HepG2 (cell line): ENCODE measurements at regions not wholly inside any gene's neighbourhood (a gene's known extent, or its start where the extent isn't known, plus 50 kb on each side); places are given as distances from the start of the nearest gene placed in this dataset.

ENCODE experiments used
- ATAC-seq: fragments of 200-7000 bp; cut with Tn5 transposase; 3 replicates; pipeline ENCODE4 v1.9.1; 2020; ENCODE audit warnings: mild to moderate bottlenecking, moderate library complexity
- BruUV-seq: library from RNA; stranded (reverse); fragments of 400-500 nt; replicated peaks from 2 replicates; lab custom pipeline; 2021; lab: Mats Ljungman, UMichigan
- CTCF ChIA-PET: fragments of 300-600 bp; formaldehyde crosslinking; extraction: SDS; loops from one replicate; lab custom pipeline; 2021; ENCODE audit warnings: low total read pairs, inconsistent platforms, low intra/inter-chr PET ratio; lab: Yijun Ruan, JAX
- POLR2A ChIA-PET: fragments of 350-600 bp; sonication (Branson Sonifier 250); formaldehyde crosslinking; loops from one replicate; lab custom pipeline; 2020; ENCODE audit warnings: antibody characterized with exemption, inconsistent platforms; lab: Yijun Ruan, JAX
- DNase-seq: peaks from one replicate; pipeline ENCODE4 v3.0.0-alpha.2; 2015; ENCODE audit warnings: low spot score
- FAIRE-seq: peaks from 3 replicates; lab custom pipeline; 2011; peaks lifted over from hg19 to GRCh38; lab: Jason Lieb, UNC
- H2AFZ ChIP-seq: one replicate; pipeline ENCODE4 v1.6.1; 2011; ENCODE audit warnings: low read length, inconsistent platforms
- H3K27ac ChIP-seq: fragments of 300-600 bp; 3 replicates; pipeline ENCODE4 v1.8.0; 2011; ENCODE audit warnings: mixed run types, mild to moderate bottlenecking, mixed read lengths, low read length, inconsistent platforms; ENCODE audit not compliant: insufficient read depth; ENCODE audit errors: extremely low read length
- H3K27me3 ChIP-seq, 2 experiments: fragments of 200-600 bp in 1 of 2; 2 replicates in 1 of 2; 3 replicates in 1 of 2; pipeline versions ENCODE4 v1.6.0 to v1.8.0; 2011; ENCODE audit warnings: low read length in 2 of 2, mild to moderate bottlenecking in 2 of 2, moderate library complexity in 2 of 2, inconsistent platforms in 1 of 2; ENCODE audit not compliant: insufficient read depth in 2 of 2, control insufficient read depth in 1 of 2
- H3K36me3 ChIP-seq, 2 experiments: fragments of 200-600 bp in 1 of 2; replicated peaks in 1 of 2; 2 replicates in 1 of 2; 3 replicates in 1 of 2; pipeline versions ENCODE4 v1.5.1 to v1.8.0; 2011; ENCODE audit warnings: low read length in 2 of 2, inconsistent platforms in 1 of 2; ENCODE audit not compliant: insufficient read depth in 2 of 2, control insufficient read depth in 1 of 2
- H3K4me1 ChIP-seq: 2 replicates; pipeline ENCODE4 v1.5.1; 2012; ENCODE audit warnings: low read length, inconsistent platforms; ENCODE audit not compliant: insufficient read depth
- H3K4me2 ChIP-seq: 2 replicates; pipeline ENCODE4 v1.6.0; 2011; ENCODE audit warnings: low read depth, low read length, inconsistent platforms
- H3K4me3 ChIP-seq, 3 experiments: fragments of 200-600 bp in 1 of 3; sonication (generic), shearing (Covaris generic) in 1 of 3; replicated peaks in 1 of 3; 2 replicates each; pipeline ENCODE4 v1.5.1; 2011 to 2016; ENCODE audit warnings: low read length in 3 of 3, inconsistent platforms in 2 of 3, low read depth in 2 of 3, mild to moderate bottlenecking in 2 of 3, control low read depth in 1 of 3, mixed read lengths in 1 of 3; ENCODE audit not compliant: insufficient read depth in 1 of 3
- H3K79me2 ChIP-seq: one replicate; pipeline ENCODE4 v1.6.1; 2011; ENCODE audit warnings: low read length, inconsistent platforms; ENCODE audit not compliant: insufficient read depth
- H3K9ac ChIP-seq: 2 replicates; pipeline ENCODE4 v1.6.0; 2011; ENCODE audit warnings: mild to moderate bottlenecking, low read depth, low read length, inconsistent platforms; ENCODE audit not compliant: insufficient read depth
- H3K9me3 ChIP-seq: 2 replicates; pipeline ENCODE4 v1.5.1; 2012; ENCODE audit warnings: mild to moderate bottlenecking, low read length
- H4K20me1 ChIP-seq: 2 replicates; pipeline ENCODE4 v1.6.0; 2011; ENCODE audit warnings: inconsistent platforms, mild to moderate bottlenecking, low read length, moderate library complexity; ENCODE audit not compliant: insufficient read depth
- ARID2 ChIP-seq: sonication (generic); formaldehyde crosslinking; IDR thresholded peaks from 2 replicates; pipeline ENCODE4 v1.8.1; 2022; ENCODE audit warnings: mild to moderate bottlenecking, missing genetic modification reagents, borderline replicate concordance
- EHMT2 ChIP-seq: fragments of 200-600 bp; sonication (generic); IDR thresholded peaks from 2 replicates; pipeline ENCODE4 v1.7.0; 2017; ENCODE audit warnings: antibody characterized with exemption, low read depth, low read length, borderline replicate concordance
- ETV5 ChIP-seq: IDR thresholded peaks from 2 replicates; pipeline ENCODE4 v1.6.1; 2018; ENCODE audit warnings: missing biosample characterization, missing genetic modification reagents, inconsistent platforms, borderline replicate concordance
- HES4 ChIP-seq: sonication (generic); formaldehyde crosslinking; IDR thresholded peaks from 2 replicates; pipeline ENCODE4 v1.9.0; 2021; ENCODE audit warnings: mild to moderate bottlenecking, missing genetic modification reagents, borderline replicate concordance
- ISX ChIP-seq: sonication (generic); formaldehyde crosslinking; conservative IDR thresholded peaks from 2 replicates; pipeline ENCODE4 v1.5.0; 2020; ENCODE audit warnings: missing genetic modification reagents
- KDM4B ChIP-seq: sonication (generic); formaldehyde crosslinking; IDR thresholded peaks from 2 replicates; pipeline ENCODE4 v1.4.0; 2020; ENCODE audit warnings: missing genetic modification reagents
- MLLT10 ChIP-seq: sonication (generic); formaldehyde crosslinking; IDR thresholded peaks from 2 replicates; pipeline ENCODE4 v1.4.0; 2020; ENCODE audit warnings: missing genetic modification reagents
- SRY ChIP-seq: sonication (generic); formaldehyde crosslinking; IDR thresholded peaks from 2 replicates; pipeline ENCODE4 v1.8.0; 2022; ENCODE audit warnings: mild to moderate bottlenecking, missing genetic modification reagents
- TMF1 ChIP-seq: sonication (generic); formaldehyde crosslinking; IDR thresholded peaks from 2 replicates; pipeline ENCODE4 v1.8.1; 2022; ENCODE audit warnings: low read depth, missing genetic modification reagents
- ZNF3 ChIP-seq: IDR thresholded peaks from 2 replicates; pipeline ENCODE4 v1.7.0; 2017; ENCODE audit warnings: inconsistent platforms
- ZNF484 ChIP-seq: sonication (generic); formaldehyde crosslinking; IDR thresholded peaks from 2 replicates; pipeline ENCODE4 v1.5.1; 2020; ENCODE audit warnings: mild to moderate bottlenecking, low read depth, missing genetic modification reagents, borderline replicate concordance
- ZNF777 ChIP-seq: sonication (generic); formaldehyde crosslinking; IDR thresholded peaks from 2 replicates; pipeline ENCODE4 v1.4.0; 2020; ENCODE audit warnings: missing genetic modification reagents
- WGBS: methylation state at CpG from one replicate; pipeline ENCODE4 v1.1.6; 2017; ENCODE audit warnings: low lambda C conversion rate; 5-methylcytosine and 5-hydroxymethylcytosine counted together
- in situ Hi-C: cut with HindIII; loops from 2 replicates; pipeline ENCODE4 v1.10.0; 2017; ENCODE audit warnings: low pct_unique_long_range_greater_than_20kb; ENCODE audit not compliant: extremely low pct_ligation_motif_present
- intact Hi-C: fragments of 100-400 bp; cut with micrococcal nuclease; formaldehyde crosslinking; loops from one replicate; pipeline ENCODE4 v1.10.0; 2022; ENCODE audit not compliant: unreplicated experiment
- TF ChIP-seq, protein P1 (sequence below): sonication (generic); formaldehyde crosslinking; IDR thresholded peaks from 2 replicates; pipeline ENCODE4 v1.4.0; 2020; ENCODE audit warnings: mild to moderate bottlenecking, low read depth, missing genetic modification reagents
- TF ChIP-seq, protein P2 (sequence below): IDR thresholded peaks from 2 replicates; pipeline ENCODE4 v1.6.1; 2018; ENCODE audit warnings: missing genetic modification reagents, mild to moderate bottlenecking, missing compliant biosample characterization
- TF ChIP-seq, protein P3 (sequence below): sonication (generic); formaldehyde crosslinking; IDR thresholded peaks from 2 replicates; pipeline ENCODE4 v1.8.0; 2022; ENCODE audit warnings: mild to moderate bottlenecking, missing genetic modification reagents, moderate library complexity
- TF ChIP-seq, protein P4 (sequence below): sonication (generic); formaldehyde crosslinking; IDR thresholded peaks from 2 replicates; pipeline ENCODE4 v1.9.0; 2021; ENCODE audit warnings: missing genetic modification reagents, mild to moderate bottlenecking, borderline replicate concordance

DNA sequence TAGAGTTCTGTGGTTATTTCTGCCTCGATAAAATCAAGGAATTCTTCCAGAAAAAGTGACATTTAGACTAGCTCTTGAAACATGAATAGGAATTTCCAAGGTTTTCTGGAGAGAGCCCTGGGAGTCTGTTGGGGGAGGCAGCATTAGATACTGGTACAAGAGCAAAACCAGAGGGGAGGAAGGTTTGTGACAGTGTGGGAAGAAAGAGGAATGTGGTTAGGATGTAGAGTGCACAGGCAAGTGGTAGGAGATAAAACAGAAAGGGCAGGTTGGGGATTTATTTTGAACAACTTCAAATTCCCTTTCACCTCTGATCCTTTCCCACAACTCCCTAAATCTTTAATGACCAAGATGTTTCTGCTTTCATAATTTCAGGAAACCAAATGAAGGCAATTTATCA, 588.4 kb downstream of the METTL15 start:
- H2AFZ ChIP-seq: no peak overlapping the region
- intact Hi-C loops (no loop called here), in situ Hi-C loops (loop anchor here (25.0 kb wide), 1 partner anchor 641 kb away; no protein-coding TSS in a partner anchor)
- 0% methylated on average over 1 of the region's 1 CpG for WGBS
- TF ChIP-seq KDM4B (CRISPR knock-in tag): no peak
- TF ChIP-seq MLLT10 (CRISPR knock-in tag): no peak
- no peak for TF ChIP-seq ZNF777
- TF ChIP-seq ZNF484 (CRISPR knock-in tag): no peak
- TF ChIP-seq TMF1 (CRISPR knock-in tag): no peak
- no peak overlapping the region for H3K4me2 ChIP-seq
- H3K27ac ChIP-seq: no peak overlapping the region
- no peaks in the 10 kb centered on the region for H3K9me3 ChIP-seq
- POLR2A ChIA-PET: no interaction called here
- DNase-seq: no peak
- H3K27me3 ChIP-seq: no peaks in the 10 kb centered on the region
- H3K79me2 ChIP-seq: no peaks in the 10 kb centered on the region
- no peak for FAIRE-seq
- H3K36me3 ChIP-seq: no peaks in the 10 kb centered on the region
- no peak overlapping the region for H3K9ac ChIP-seq
- H4K20me1 ChIP-seq: no peaks in the 10 kb centered on the region
- H3K4me3 ChIP-seq: no peak overlapping the region
- no peaks in the 10 kb centered on the region for H3K4me1 ChIP-seq
- ATAC-seq: no peak
- CTCF ChIA-PET: no interaction called here
- BruUV-seq: no TSS peak

DNA sequence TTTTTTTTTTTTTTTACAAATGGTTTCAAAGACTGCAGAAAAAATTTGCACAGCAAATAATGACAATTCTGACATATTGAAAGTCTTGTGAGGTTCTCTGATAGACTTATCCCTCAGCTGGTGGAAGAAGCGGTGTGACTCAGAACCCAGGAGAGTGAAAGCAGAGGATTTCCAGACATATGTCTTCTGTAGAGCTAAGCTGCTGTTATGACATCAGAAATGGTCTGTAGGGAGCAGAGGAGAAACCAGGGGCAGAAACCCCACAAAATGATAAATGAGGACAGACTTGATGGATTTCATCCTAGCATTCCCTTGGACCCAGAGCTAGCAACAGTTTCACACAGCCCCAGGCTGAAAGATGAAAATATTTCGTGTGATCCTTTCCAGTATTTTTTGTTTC, 582.6 kb downstream of the METTL15 start:
- ChIA-PET POLR2A (no interaction called here), CTCF (no interaction called here)
- Histone ChIP-seq H3K9ac (no peak overlapping the region), H3K27ac (no peak overlapping the region), H3K27me3 (no peaks in the 10 kb centered on the region), H3K36me3 (no peaks in the 10 kb centered on the region), H3K9me3 (no peaks in the 10 kb centered on the region), H4K20me1 (no peaks in the 10 kb centered on the region), H2AFZ (no peak overlapping the region), H3K79me2 (no peaks in the 10 kb centered on the region), H3K4me3 (no peak overlapping the region), H3K4me2 (no peak overlapping the region), H3K4me1 (no peaks in the 10 kb centered on the region)
- in situ Hi-C loops (loop anchor here (25.0 kb wide), 1 partner anchor 647 kb away; no protein-coding TSS in a partner anchor), intact Hi-C loops (no loop called here)
- FAIRE-seq: no peak
- ATAC-seq: no peak
- WGBS: 0% methylated on average over 2 of the region's 2 CpGs
- no TSS peak for BruUV-seq
- no peak for DNase-seq
- TF ChIP-seq, protein P1, sequence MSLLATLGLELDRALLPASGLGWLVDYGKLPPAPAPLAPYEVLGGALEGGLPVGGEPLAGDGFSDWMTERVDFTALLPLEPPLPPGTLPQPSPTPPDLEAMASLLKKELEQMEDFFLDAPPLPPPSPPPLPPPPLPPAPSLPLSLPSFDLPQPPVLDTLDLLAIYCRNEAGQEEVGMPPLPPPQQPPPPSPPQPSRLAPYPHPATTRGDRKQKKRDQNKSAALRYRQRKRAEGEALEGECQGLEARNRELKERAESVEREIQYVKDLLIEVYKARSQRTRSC (CRISPR knock-in tag): no peak
- no peak for TF ChIP-seq ETV5 (CRISPR knock-in tag)
- TF ChIP-seq ZNF484 (CRISPR knock-in tag): no peak
- TF ChIP-seq, protein P2, sequence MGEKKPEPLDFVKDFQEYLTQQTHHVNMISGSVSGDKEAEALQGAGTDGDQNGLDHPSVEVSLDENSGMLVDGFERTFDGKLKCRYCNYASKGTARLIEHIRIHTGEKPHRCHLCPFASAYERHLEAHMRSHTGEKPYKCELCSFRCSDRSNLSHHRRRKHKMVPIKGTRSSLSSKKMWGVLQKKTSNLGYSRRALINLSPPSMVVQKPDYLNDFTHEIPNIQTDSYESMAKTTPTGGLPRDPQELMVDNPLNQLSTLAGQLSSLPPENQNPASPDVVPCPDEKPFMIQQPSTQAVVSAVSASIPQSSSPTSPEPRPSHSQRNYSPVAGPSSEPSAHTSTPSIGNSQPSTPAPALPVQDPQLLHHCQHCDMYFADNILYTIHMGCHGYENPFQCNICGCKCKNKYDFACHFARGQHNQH (CRISPR knock-in tag): no peak
- TF ChIP-seq, protein P3, sequence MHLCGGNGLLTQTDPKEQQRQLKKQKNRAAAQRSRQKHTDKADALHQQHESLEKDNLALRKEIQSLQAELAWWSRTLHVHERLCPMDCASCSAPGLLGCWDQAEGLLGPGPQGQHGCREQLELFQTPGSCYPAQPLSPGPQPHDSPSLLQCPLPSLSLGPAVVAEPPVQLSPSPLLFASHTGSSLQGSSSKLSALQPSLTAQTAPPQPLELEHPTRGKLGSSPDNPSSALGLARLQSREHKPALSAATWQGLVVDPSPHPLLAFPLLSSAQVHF: no peak
- TF ChIP-seq, protein P4, sequence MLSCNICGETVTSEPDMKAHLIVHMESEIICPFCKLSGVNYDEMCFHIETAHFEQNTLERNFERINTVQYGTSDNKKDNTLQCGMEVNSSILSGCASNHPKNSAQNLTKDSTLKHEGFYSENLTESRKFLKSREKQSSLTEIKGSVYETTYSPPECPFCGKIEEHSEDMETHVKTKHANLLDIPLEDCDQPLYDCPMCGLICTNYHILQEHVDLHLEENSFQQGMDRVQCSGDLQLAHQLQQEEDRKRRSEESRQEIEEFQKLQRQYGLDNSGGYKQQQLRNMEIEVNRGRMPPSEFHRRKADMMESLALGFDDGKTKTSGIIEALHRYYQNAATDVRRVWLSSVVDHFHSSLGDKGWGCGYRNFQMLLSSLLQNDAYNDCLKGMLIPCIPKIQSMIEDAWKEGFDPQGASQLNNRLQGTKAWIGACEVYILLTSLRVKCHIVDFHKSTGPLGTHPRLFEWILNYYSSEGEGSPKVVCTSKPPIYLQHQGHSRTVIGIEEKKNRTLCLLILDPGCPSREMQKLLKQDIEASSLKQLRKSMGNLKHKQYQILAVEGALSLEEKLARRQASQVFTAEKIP (CRISPR knock-in tag): no peak
- no peak for TF ChIP-seq ZNF3 (CRISPR knock-in tag)
- TF ChIP-seq ARID2 (CRISPR knock-in tag): no peak
- no peak for TF ChIP-seq SRY (CRISPR knock-in tag)
- no peak for TF ChIP-seq ISX (CRISPR knock-in tag)
- no peak for TF ChIP-seq EHMT2
- TF ChIP-seq HES4 (CRISPR knock-in tag): no peak
